22Rv1 (cell line): ENCODE measurements at regions not wholly inside any gene's neighbourhood (a gene's known extent, or its start where the extent isn't known, plus 50 kb on each side); places are given as distances from the start of the nearest gene placed in this dataset.

ENCODE experiments used
- H3K27ac ChIP-seq: fragments of 450-650 bp; 2 replicates; pipeline ENCODE4 v1.5.1; 2017
- CTCF ChIP-seq: fragments of 450-650 bp; IDR thresholded peaks from 2 replicates; pipeline ENCODE4 v1.5.1; 2017; ENCODE audit warnings: mild to moderate bottlenecking
- ZFX ChIP-seq: fragments of 450-650 bp; IDR thresholded peaks from 2 replicates; pipeline ENCODE4 v1.6.1; 2017; ENCODE audit warnings: antibody characterized with exemption, borderline replicate concordance

- H3K27ac ChIP-seq: no peak overlapping the region
- TF ChIP-seq CTCF (no peak), ZFX (no peak)
Measured at GRCh38 chr5:143642791-143643190, 169.2 kb upstream of the HMHB1 start.

- TF ChIP-seq CTCF: no peak
- TF ChIP-seq ZFX: no peak
- no peak overlapping the region for H3K27ac ChIP-seq
Measured at GRCh38 chr5:143641549-143642355, 170.2 kb upstream of the HMHB1 start.

GRCh38 chr5:143638654-143639053, 173.3 kb upstream of the HMHB1 start:
- no peak for TF ChIP-seq CTCF
- no peak for TF ChIP-seq ZFX
- H3K27ac ChIP-seq: no peak overlapping the region

- no peak overlapping the region for H3K27ac ChIP-seq
- TF ChIP-seq CTCF: no peak
- TF ChIP-seq ZFX: no peak
Measured at GRCh38 chr5:143636931-143637528, 174.9 kb upstream of the HMHB1 start.

- H3K27ac ChIP-seq: no peak overlapping the region
- TF ChIP-seq ZFX: no peak
Measured at GRCh38 chr5:143635888-143636287, 176.1 kb upstream of the HMHB1 start.

GRCh38 chr5:143635146-143635752, 176.7 kb upstream of the HMHB1 start:
- no peak overlapping the region for H3K27ac ChIP-seq
- TF ChIP-seq ZFX (no peak), CTCF (no peak)

- H3K27ac ChIP-seq: no peak overlapping the region
- TF ChIP-seq CTCF: no peak
- no peak for TF ChIP-seq ZFX
Measured at GRCh38 chr5:143634689-143635088, 177.3 kb upstream of the HMHB1 start.
